Ishikawa (cell line): ENCODE measurements at regions not wholly inside any gene's neighbourhood (a gene's known extent, or its start where the extent isn't known, plus 50 kb on each side); places are given as distances from the start of the nearest gene placed in this dataset.

Experiments used
- CEBPB ChIP-seq: IDR thresholded peaks from 2 replicates; pipeline ENCODE4 v1.6.1; 2012
- CREB1 ChIP-seq: IDR thresholded peaks from 2 replicates; pipeline ENCODE4 v1.6.1; 2012; ENCODE audit warnings: low read depth
- EGR1 ChIP-seq: IDR thresholded peaks from 2 replicates; pipeline ENCODE4 v1.6.1; 2012
- EP300 ChIP-seq: IDR thresholded peaks from 2 replicates; pipeline ENCODE4 v1.6.1; 2012; ENCODE audit warnings: borderline replicate concordance
- NFIC ChIP-seq: IDR thresholded peaks from 2 replicates; pipeline ENCODE4 v1.6.1; 2012
- RAD21 ChIP-seq: IDR thresholded peaks from 2 replicates; pipeline ENCODE4 v1.6.1; 2012; ENCODE audit warnings: low read depth
- TAF1 ChIP-seq: IDR thresholded peaks from 2 replicates; pipeline ENCODE4 v1.6.1; 2012; ENCODE audit warnings: low read depth, mild to moderate bottlenecking
- TCF12 ChIP-seq: IDR thresholded peaks from 2 replicates; pipeline ENCODE4 v1.6.1; 2012; ENCODE audit warnings: low read depth
- TEAD4 ChIP-seq: IDR thresholded peaks from 2 replicates; pipeline ENCODE4 v1.6.1; 2012
- YY1 ChIP-seq: IDR thresholded peaks from 2 replicates; pipeline ENCODE4 v1.6.1; 2012; ENCODE audit warnings: low read depth
- ZBTB7A ChIP-seq: IDR thresholded peaks from 2 replicates; pipeline ENCODE4 v1.6.1; 2012; ENCODE audit warnings: low read depth
- TF ChIP-seq, protein P1 (sequence below): IDR thresholded peaks from 2 replicates; pipeline ENCODE4 v1.6.1; 2012
- TF ChIP-seq, protein P2 (sequence below): IDR thresholded peaks from 2 replicates; pipeline ENCODE4 v1.6.1; 2012; ENCODE audit warnings: low read depth, mild to moderate bottlenecking
- TF ChIP-seq, protein P3 (sequence below): IDR thresholded peaks from 2 replicates; pipeline ENCODE4 v1.6.1; 2012

DNA sequence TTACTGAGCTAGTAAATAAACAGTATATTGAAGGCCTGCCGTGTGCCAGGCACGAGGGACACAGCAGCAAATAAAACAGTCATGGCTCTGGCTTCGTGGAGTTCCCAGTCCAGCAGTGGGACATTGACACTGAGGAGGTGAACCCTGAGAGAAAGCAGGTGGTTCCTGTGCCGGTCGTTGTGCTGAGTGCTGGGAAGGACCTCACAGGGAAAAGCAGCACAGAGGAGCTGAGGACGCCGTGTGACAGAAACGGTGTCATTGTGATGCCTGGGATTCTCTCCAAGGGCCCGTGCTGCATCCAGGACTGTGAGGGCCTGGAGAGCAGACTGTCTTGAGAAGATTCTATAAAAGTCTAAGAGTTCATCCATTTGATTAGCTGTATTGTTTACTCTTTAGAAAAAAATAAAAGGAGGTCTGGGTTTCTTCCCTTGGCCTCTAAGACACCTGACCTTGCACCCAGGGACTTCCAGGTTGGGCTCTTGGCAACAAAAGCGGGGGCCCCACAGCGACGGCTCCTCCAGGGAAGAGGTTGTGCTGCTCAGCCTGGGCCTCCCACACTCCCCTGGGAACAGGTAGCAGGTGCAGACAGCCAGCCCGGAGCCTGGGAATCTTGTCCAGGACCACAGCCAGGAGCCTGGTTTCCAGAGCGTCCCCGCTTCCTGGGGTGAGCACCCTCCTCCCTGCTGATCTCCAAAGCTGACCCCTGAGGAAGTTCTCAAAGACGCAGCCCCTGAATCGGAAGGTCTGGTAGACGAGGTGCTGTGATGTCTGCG, 251.2 kb upstream of the PMEPA1 start:
- TF ChIP-seq, protein P1, sequence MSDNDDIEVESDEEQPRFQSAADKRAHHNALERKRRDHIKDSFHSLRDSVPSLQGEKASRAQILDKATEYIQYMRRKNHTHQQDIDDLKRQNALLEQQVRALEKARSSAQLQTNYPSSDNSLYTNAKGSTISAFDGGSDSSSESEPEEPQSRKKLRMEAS = no peak
- TF ChIP-seq TEAD4 = no peak
- TF ChIP-seq TAF1 = no peak
- TF ChIP-seq YY1 = no peak
- no peak for TF ChIP-seq RAD21
- no peak for TF ChIP-seq EP300
- TF ChIP-seq TCF12 = no peak
- TF ChIP-seq ZBTB7A = no peak
- TF ChIP-seq, protein P2, sequence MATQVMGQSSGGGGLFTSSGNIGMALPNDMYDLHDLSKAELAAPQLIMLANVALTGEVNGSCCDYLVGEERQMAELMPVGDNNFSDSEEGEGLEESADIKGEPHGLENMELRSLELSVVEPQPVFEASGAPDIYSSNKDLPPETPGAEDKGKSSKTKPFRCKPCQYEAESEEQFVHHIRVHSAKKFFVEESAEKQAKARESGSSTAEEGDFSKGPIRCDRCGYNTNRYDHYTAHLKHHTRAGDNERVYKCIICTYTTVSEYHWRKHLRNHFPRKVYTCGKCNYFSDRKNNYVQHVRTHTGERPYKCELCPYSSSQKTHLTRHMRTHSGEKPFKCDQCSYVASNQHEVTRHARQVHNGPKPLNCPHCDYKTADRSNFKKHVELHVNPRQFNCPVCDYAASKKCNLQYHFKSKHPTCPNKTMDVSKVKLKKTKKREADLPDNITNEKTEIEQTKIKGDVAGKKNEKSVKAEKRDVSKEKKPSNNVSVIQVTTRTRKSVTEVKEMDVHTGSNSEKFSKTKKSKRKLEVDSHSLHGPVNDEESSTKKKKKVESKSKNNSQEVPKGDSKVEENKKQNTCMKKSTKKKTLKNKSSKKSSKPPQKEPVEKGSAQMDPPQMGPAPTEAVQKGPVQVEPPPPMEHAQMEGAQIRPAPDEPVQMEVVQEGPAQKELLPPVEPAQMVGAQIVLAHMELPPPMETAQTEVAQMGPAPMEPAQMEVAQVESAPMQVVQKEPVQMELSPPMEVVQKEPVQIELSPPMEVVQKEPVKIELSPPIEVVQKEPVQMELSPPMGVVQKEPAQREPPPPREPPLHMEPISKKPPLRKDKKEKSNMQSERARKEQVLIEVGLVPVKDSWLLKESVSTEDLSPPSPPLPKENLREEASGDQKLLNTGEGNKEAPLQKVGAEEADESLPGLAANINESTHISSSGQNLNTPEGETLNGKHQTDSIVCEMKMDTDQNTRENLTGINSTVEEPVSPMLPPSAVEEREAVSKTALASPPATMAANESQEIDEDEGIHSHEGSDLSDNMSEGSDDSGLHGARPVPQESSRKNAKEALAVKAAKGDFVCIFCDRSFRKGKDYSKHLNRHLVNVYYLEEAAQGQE = no peak
- TF ChIP-seq CEBPB = no peak
- no peak for TF ChIP-seq CREB1
- TF ChIP-seq NFIC = no peak
- no peak for TF ChIP-seq EGR1
- TF ChIP-seq, protein P3, sequence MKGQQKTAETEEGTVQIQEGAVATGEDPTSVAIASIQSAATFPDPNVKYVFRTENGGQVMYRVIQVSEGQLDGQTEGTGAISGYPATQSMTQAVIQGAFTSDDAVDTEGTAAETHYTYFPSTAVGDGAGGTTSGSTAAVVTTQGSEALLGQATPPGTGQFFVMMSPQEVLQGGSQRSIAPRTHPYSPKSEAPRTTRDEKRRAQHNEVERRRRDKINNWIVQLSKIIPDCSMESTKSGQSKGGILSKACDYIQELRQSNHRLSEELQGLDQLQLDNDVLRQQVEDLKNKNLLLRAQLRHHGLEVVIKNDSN = no peak
